Ecto neural progenitor cell (in vitro differentiated cells): ENCODE measurements at regions not wholly inside any gene's neighbourhood (a gene's known extent, or its start where the extent isn't known, plus 50 kb on each side); places are given as distances from the start of the nearest gene placed in this dataset.
A peak's percentile ranks its signal among the peaks of the same experiment; 100 is the strongest.

Experiments used
- DNase-seq: peaks from one replicate; pipeline ENCODE4 v3.0.0-alpha.2; 2018; ENCODE audit warnings: low spot score

DNA sequence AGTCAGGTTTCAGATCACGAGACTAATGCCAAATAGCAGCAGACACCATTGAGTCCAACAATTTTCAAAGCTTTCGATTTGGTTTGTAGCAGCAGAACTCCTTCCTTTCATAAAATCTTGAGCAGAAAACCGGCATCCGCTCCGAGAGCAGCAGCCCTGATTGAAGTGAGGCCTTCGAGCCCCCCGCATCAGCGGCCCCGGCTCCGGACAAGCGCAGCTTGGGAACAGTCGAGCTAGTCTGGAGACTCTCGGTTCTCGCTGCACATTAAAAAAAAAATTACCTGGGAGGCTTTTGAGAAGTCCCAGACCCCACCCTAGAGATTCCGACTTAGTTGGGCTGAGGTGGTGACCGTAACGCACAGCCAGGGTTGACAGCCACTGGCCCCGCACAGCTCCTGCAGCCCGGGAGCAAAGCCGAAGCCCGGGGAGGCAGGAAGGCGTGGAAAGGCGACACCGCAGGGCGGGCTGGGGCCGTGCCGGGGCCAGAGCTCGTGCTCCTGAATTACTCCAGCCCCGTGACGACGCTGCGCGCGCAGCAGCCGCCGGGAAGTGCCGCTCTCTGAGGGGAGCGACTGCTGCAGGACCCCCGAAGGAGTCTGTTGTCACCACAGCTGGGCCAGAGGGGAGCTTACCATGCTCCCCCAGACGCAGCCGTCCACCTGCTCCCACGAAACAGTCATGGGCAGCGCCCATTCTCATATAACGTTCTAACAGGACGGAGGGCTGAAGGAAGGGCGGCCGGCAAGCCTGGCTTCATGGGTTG is 57.8 kb downstream of the SPATA19 start:
- peak; percentile 67 for DNase-seq

DNA sequence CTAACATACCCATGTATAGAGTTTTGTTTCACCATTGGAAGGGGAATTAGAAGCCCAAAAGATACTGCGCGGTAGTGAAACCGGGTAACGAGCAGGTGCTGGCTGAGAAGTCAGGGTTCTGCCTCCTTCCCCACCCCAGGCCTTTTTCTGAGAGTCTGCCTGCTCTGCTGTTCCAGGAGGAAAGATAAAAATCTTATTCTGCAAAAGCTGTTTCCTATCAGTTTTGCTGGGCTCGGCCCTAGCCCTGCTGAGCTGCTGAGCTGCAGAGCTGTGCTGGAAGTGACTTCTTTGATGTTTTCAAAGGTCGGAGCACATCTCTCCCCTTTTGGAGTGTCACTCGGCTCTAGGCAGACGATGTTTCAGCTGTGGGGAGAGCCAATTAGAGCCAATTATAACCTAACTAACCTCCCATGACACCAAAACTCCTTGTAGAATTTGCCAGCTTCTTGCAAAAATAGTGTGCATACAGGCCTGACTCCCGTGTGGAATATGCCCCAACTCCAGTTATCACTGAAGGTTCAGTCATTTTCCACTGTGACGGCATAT is 59.4 kb downstream of the SPATA19 start:
- no peak for DNase-seq

DNA sequence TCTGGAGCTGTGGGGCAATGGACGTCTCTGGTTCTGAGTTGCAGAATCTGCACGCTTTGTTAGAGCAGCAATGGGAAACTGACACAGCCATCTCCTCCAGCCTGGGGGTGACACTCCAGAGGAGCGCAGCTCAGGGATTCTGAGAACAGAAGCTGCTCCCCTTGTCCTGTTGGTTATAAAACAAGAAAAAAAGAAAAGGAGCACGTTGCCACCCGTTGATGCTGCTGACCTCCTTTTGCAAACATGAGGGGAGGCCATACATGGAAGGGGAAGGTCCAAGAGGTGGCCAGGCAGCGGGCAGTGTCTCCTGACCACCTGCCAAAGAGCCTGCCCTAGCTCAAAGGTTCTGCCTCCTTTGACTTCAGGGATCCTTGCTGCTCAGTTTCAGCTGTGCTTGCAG is 61.0 kb downstream of the SPATA19 start:
- DNase-seq: no peak

DNA sequence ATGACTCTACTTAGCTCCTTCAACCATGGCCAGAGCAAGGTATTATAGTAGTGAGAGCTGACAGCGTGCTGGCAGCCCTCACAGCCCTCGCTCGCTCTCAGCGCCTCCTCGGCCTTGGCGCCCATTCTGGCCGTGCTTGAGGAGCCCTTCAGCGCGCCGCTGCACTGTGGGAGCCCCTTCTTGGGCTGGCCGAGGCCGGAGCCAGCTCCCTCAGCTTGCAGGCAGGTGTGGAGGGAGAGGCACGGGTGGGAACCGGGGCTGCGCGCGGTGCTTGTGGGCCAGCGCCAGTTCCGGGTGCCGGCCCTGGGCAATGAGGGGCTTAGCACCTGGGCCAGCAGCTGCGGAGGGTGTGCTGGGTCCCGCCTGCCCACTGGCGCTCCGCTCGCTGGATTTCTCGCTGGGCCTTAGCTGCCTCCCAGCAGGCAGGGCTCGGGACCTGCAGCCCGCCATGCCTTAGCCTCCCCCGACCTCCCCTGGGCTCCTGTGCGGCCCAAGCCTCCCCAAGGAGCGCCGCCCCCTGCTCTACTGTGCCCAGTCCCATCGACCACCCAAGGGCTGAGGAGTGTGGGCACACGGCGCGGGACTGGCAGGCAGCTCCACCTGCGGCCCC is 63.1 kb downstream of the SPATA19 start:
- no peak for DNase-seq

DNA sequence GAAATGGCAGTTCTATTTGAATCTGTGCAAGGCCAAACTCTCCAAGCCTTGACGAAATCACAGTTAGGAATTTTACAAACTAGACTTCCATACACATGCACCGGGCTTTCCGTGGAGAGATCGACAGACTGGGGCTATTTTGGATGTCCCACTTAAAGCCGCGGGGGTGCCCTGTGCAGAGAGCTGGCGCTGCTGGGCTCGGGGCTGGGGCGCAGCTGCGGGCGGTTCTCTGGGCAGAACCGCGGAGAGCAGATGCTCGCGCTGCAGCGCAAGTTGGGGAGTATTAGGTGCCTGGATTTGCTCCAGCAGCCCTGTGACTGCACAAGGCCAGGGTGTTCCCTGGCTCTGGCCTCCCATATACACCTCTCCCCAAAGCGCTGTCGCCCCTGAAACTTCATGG is 67.2 kb downstream of the SPATA19 start:
- no peak for DNase-seq

DNA sequence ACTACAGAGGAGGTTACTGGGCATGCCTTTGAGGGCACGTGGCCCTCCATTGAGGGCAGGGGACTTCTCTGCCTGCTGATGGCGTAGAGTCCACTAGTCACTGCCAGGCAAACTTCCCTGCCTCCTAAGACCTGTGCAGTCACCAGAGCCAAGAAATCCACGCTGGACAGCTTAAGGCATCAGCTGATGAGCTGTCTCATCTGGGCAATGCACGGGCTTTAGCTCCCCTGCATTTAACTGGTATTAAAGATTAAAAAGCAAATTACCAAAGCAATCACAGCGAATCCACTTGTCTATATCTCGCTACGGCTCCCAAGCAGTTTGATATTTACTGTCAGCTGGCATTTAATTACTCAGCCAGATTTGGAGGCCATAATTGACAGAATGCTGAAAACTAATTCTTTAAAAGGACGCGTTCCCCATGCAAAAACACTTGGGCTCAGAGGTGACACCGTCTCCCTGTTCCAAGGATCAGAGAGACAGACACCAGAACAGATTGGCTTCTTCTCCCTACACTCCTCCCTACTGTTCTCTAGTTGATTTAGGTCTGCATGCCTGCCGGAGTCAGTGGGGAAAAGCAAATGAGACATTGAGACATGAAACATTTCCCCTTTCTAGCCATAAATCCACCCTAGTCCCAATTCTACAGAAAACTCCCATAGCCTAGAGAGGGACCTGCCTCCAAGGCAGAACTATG is 68.5 kb downstream of the SPATA19 start:
- DNase-seq: no peak

DNA sequence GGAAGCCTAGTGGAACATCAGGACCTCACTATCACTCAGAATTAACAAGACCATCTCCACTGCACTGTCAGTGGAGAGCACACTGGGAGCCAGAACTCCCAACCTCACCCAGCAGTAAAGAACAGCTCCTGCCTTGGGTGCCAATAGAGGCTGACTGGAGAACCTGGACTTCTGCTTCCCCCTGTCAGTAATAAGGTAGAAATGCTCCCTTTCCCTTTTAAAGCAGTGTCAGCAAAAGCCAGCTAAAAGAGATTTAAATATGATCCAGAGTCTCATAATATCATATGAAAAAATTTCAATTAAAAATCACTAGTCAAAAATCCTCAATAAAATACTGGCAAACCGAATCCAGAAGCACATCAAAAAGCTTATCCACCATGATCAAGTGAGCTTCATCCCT is 82.8 kb downstream of the SPATA19 start:
- DNase-seq: no peak

DNA sequence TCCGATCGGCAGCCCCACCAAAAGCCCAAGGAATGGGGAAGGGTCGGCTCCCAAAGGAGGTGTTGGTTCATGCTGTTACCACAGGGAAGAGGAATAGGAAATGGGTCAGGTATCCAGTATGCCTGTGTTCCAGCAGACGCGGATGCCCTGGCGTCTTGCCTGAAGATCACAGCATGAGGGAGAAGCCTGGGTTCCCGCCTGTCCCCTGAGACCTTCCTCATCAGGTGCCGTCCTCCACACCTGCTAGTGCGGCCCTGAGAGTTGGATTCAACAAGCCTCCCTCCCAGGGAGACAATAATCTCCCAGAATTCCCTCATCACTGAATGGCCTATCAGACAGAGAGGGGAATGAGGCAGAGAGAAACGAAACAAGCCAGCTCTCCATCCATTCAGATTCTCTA is 92.2 kb downstream of the SPATA19 start:
- no peak for DNase-seq

DNA sequence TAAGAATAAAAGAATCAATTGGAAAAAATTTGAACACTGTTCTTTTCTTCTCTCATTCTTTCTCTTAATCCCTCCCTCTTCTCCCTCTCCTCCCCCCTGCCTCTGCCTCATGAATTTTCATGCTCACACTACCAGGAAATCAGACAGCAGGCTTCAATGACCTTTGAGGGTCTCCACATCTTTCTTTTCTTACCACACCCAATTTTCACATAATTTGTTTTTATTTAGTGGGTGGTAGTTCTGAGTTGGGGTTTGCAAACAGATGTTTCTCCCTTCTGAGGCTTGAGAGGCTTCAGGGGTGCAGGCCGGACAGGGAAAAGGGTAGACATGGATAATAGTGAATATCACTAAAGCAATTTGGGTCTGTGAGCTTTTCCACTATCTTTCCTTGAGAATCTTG is 95.5 kb downstream of the SPATA19 start:
- DNase-seq: no peak

DNA sequence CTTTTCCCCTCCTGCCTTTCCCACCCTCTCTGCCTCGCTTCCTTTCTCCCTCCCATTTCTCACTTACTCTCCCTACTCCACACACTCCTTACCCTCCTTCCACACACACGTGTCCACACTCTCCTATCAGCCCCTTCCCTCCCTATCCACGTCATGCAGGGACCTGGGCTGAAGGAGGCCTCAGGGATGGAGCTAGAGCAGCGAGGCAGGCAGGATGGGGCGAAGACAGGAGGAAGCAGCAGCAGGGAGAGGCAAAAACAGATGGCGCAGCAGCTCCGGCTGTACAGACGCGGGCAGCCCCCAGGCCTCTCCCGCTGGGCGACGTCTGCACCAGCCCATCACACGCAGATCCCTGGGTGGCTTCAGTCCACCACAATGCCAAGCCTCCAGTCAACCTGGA is 97.9 kb downstream of the SPATA19 start:
- no peak for DNase-seq

DNA sequence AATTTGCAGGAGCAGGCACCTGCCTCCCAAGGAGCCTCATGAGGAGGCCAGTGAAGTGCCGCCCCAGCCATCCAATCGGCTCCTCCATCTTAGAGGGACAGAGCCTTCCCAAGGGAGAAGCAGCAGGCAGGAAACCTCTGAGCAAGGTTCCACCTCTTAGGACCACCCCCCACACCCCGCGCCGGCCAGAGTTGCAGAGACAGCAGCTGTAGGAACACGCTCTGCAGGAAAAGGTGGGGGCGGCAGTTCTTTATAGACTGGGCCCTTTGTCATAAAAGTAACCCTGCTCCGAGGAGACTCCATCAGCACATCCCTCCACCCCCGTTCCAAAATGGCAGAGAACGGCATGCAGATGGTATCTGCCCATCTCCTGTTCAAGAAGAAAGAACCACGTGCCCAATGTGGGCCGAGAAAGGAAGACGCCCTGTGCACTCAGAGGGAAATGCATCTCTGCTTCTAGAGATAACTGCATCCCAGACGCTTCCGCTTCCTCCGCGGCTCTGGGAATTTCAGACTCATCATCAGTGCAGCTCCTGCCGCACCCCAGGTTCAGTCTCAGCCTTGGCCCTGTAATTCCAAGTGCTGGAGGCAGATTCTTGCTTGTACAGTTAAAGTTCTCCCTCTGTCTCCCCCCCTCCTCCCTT is 98.5 kb downstream of the SPATA19 start:
- DNase-seq: no peak

DNA sequence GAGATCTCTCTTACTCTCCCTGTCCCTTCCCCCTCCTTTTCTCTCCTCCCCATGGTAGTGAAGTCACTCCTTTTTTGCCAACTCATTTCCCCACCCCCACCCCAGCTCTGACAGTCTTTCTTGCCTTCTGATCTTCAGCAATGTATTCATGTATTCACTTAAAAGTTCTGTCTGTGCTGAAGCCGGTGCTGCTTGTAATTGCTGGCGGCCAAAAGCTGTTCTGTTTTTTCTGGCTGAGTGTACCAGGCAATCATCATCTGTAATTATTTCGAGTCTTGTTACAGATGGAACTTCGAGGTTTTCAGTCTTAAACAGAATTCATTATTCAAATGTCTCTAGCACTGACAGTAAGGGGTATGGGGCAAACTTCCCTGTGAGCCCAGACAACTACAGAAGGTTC is 99.5 kb downstream of the SPATA19 start:
- no peak for DNase-seq

DNA sequence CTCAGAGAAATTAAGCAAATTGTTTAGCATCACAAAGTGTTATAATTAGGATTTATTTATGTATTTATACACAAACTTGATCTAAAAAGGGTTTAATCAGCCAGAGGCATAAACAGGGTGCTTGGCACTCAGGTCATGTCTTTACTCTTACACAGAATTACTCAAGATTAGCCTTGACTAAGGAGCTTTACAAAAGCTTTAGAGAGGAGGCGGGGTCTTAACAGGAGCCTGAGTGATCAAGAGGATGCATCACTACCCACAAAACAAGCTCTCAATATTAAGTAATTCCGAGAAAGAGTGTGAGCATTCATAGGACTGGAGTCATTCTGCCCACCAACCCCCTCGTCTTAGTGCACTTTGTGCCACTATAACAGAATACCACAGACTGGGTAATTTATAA is 103.0 kb downstream of the SPATA19 start:
- DNase-seq: no peak

DNA sequence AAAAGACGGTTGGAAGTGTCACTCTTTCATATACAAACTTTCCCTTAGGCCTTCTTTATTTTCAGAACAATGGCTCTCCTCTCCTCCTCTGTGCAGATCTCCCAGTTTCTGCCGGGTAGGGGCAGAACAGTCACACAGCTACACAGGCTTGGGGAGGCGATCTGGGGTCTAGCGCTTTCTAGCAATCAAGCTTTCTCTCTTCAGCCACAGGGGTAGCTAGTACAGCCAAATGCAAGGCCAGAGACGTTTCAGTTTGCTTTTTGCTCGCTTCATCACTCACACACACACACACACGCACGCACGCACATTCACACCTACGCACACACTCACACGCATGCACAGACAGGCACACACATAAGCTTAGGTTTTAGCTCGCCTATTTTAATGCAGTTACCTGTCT is 104.3 kb downstream of the SPATA19 start:
- DNase-seq: no peak

DNA sequence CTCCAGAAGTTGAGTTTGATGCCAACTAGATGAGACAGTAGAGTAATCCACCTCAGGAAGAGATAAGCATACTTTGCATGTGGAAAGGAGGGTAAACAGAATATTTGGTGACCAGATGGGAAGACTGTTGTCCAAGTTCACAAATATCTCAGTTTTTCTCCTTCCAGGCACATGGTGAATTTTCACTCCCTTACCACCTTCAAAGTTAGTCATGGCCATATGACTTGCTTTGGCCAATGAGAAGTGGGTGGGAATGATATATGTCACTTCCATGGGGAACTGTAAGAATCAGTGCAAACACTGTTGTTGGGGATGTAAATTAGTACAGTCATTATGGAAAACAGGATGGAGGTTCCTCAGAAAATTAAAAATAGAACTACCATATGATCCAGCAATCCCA is 105.8 kb downstream of the SPATA19 start:
- DNase-seq: no peak

DNA sequence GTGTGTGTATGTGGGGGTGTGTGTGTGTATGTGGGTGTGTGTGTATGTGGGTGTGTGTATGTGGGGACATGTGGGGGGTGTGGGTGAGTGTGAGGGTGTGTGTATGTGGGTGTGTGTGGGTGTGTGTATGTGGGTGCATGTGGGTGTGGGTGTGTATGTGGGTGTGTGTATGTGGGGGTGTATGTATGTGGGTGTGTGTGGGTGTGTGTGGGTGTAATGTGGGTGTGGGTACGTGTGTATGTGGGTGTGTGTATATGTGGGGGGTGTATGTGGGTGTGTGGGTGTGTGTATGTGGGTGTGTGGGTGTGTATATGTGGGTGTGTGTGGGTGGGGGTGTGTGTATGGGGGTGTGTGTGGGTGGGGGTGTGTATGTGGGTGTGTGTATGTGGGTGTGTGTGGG is 106.7 kb downstream of the SPATA19 start:
- no peak for DNase-seq

DNA sequence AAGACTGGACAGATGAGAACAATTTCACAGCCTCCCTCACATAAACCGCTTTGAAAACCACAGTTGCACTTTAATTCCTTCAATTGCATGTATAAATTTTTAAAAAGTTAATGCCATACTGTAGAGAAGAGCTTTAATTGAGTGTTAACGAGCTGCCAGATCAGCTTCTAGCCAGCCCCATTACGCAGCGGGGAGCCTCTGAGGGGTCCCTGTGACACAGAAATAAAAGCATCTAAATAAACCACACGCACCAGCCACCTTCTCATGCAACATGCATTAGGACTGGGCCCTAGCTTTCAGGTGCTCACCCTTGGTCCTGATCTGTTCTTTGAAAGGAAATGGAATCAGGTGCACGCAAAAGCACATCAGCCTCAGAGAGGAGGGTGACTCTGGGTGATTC is 111.7 kb downstream of the SPATA19 start:
- DNase-seq: no peak

DNA sequence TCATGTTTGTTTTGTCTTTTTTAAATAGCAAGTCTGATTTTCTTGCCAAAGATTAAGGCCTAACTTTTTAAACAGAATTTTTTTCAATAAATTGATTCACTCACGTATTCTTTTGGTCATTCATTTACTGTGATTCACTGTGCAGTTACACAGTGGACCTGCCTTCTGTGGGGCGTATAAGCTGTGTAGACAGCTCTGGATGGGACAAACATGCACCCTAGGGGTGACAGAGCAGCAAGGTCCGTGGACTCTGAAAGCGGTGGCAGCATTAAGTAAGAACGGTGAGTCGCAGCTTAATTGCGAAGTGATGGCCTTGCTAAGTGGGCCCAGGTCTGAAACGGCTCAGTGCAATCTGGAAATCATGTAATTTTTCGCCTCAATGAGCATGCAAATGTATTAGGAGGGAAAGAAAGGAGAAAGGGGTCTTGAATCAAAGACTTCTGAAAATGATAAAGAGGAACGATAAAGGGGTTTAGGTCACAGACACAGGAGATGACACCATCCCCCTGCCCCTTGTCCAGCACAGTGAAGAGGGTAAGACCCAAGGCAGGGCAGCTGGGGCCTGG is 113.1 kb downstream of the SPATA19 start:
- peak; percentile 15 for DNase-seq

DNA sequence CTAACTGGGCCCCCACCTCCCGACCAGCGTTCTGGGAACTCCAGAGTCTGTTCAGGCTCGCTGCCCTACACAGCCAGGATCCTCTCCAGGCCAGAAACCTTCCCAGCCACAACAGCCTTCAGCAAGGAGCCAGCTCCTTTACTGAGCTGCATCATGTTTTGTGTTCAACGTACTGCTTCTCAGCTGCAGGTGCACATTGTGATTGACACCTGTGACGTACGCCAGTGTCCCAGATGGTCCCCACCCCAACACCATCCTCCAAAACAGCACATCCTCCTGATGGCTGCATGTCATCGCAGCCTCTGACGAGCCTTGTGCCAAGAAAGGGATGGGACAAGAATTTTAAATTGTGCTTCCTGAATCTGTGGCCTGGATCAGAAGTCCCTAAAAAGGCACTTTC is 117.5 kb downstream of the SPATA19 start:
- DNase-seq: peak; percentile 27

DNA sequence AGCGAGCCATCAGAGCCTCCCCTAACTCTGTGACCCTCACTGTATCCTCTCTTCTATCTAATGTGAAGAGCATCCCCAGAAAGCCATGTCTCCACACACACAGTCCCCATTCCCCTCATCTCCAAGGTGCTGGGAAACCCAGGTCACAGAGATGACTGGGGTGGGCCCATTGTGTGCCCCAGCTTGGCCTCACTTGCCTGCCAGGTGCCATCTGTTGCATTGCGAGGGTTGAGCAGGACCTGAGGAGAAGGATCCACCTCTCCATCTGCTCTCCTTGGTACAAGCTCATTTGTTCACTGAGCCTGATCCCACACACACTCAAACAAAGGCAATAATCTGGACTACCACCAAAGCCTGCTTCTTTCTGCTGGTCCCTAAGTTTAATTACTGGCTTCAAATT is 118.8 kb downstream of the SPATA19 start:
- peak; percentile 29 for DNase-seq

DNA sequence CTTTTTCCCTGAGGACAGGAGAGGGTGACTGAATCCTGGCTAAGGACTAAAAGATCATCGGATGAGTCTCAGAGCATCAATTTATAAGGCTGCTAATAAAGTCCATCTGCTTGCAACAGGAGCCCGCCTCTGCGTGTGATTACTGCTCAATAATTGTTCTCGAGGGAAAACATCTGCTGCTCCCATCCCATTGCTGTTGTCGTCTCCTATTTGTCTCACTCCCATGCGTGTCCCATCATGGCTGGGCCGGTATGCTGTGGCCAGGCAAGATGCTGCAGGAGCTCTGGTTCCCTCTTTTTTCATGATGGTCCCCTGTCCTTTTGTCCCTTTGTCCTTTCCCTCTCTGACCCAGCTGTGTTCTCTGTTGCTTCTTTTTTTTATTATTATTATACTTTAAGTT is 121.2 kb downstream of the SPATA19 start:
- peak; percentile 17 for DNase-seq

DNA sequence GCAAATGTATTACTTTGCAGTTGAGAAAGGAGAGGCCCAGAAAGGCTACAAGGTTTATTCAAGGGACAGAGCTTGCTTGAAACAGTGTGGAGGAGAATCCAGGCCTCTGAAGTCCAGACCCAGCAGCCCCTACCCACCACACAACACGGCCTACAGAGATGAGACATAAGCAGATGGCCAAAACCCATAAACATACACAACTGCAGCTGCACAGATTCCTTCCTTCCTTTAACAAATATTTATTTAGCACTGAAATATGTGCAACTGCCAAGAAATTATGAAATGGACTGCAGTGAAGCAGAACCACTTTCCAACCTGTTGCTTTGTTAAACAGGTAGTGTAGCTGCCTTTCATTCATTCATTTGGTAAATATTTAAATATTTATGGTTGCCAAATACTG is 122.3 kb downstream of the SPATA19 start:
- DNase-seq: no peak
